ENCODE measurements at regions not wholly inside any gene's neighbourhood (a gene's known extent, or its start where the extent isn't known, plus 50 kb on each side); places are given as distances from the start of the nearest gene placed in this dataset.

DNA sequence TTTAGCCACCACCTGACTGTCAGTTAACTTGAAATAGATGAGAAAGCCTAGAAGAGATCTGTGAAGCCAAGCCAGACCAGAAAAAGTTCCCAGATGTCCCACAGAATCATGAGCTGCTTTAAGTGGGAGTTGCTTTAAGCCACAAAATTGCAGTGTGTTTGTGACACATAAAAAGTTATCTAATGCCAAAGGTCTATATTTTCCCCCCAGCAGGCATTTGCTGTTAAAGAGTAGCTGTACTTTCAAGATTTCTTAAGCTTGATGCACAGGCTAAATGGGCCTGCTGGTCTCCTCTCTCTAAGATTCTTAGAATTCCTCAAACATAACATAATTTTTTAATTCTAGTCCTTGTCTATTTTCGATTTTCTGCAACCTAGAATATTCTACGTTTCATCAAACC is 825.7 kb downstream of the FAM181B start:
- TF ChIP-seq, protein P1, sequence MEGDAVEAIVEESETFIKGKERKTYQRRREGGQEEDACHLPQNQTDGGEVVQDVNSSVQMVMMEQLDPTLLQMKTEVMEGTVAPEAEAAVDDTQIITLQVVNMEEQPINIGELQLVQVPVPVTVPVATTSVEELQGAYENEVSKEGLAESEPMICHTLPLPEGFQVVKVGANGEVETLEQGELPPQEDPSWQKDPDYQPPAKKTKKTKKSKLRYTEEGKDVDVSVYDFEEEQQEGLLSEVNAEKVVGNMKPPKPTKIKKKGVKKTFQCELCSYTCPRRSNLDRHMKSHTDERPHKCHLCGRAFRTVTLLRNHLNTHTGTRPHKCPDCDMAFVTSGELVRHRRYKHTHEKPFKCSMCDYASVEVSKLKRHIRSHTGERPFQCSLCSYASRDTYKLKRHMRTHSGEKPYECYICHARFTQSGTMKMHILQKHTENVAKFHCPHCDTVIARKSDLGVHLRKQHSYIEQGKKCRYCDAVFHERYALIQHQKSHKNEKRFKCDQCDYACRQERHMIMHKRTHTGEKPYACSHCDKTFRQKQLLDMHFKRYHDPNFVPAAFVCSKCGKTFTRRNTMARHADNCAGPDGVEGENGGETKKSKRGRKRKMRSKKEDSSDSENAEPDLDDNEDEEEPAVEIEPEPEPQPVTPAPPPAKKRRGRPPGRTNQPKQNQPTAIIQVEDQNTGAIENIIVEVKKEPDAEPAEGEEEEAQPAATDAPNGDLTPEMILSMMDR (IDR thresholded peaks at IDR 0.05 in 4 of 5, conservative IDR thresholded peaks at IDR 0.05 in 1 of 5), result no peak
- no peak for TF ChIP-seq POLR2A (IDR thresholded peaks at IDR 0.05)

All from gastrocnemius medialis (tissue), 4 donors.